RPMI8226 (cell line): ENCODE measurements at regions not wholly inside any gene's neighbourhood (a gene's known extent, or its start where the extent isn't known, plus 50 kb on each side); places are given as distances from the start of the nearest gene placed in this dataset.

Experiments
- DNase-seq: peaks from one replicate; pipeline ENCODE4 v3.0.0-alpha.2; 2015

DNA sequence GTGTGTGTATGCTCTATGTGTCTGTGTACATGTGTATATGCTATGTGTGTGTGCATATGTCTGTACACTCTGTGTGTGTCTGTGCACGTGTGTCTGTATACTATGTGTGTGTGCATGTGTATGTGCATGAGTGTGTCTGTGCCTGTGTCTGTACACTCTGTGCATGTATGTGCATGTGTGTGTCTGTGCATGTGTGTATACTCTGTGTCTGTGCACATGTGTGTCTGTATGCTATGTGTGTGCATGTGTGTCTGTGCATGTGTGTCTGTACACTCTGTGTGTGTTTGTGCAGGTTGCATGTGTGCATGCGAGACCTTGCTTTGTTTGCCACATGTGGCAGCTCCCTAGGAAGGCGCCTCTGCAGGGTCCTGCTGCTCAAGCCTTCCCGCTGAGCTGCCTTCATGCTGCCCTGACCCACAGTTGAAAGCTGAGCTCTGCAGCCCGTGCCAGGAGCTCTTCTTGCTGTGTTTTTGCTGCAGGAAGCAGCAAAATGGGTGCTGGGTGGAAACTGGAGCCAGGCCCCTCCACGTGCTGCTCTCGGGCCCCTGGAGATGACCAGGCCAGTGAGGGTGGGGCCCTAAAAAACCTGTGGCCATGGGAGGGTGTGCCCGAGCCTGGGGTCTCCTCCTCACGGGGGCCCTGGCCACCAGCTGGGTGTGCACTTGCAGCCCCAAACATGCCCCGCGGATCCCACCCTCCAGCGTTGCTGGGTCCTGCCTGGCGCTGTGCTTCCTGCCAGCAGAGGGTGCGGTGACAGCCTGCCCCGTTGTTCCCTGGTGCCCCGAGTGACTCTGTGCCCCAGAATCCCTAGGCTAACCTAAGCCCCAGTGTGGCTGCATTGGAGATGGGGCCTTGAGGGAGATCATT is 109.1 kb downstream of the DACT2 start:
- DNase-seq, result no peak

DNA sequence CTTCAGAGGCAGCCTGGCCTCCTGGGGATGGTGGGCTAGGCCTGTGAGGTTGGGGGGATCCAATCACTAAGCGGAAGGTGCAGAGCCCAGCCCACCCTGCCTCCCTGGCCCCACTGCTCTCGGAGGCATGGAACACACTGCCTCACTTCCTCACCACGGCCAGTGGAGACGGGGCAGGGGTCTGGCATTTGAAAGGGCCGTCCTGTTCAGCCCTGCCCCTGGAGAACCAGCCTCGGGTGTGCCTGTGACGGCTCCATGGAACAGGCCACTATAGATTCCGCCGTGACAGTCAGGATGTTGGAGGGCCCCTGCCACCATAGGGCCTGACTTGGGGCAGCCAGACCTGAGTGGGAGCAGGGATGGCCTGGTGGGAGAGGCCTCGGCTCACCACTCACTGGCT is 110.2 kb downstream of the DACT2 start:
- no peak for DNase-seq

GRCh38 chr6:168208854-168209253 is 110.7 kb downstream of the DACT2 start:
- no peak for DNase-seq

GRCh38 chr6:168208402-168208801 is 111.2 kb downstream of the DACT2 start:
- no peak for DNase-seq

GRCh38 chr6:168207421-168208175 is 112.0 kb downstream of the DACT2 start:
- DNase-seq, result no peak

DNA sequence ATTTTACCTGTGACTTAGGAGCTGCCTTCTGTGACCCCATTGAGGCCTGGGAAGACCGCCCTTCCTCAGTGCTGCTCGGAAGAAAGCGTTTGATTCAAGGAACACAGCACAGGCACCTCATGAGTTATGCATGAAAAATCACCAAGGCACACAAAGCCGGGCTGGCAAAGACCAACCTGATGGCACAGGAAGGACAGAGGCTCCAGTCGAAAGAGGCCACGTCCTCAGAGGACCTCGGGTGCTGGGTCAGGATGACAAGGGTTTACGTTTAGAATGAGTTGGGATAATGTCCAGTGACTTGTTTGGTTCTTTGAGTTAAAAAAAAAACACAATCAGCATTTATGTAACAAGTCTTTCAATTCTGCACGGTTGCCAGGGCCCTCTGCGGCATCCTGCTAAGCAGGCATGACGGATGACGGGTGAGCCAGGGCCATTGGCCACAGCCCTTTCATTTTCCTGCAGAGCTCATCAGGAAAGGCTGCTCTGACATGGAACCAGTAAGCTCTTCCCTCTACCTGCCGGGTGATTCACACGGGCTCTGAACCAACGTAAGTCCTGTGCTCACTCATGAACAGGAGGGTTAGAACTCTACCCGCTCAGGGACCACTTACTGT is 112.8 kb downstream of the DACT2 start:
- DNase-seq, result no peak

- DNase-seq, result no peak
These were observed 113.4 kb downstream of the DACT2 start for GRCh38 chr6:168206186-168206585.

DNA sequence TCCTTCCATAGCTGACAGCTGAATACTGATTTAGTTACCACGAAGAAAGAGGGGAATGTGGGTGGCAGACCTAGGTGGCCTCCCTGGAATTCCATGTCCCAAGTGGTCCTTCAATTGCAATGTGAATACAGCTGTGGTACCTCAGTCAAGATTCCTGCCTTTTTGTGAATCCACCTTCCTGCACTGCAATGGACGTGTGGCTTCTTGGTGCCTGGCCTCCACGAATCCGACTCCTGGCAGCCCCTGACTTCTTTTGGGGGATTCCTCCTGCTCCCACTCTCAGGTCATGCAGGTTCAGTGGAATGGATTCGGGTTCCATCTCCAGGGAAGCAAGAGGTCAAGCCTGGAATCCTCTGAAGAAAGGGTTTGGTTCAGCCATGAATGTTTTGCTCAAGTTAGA is 117.8 kb downstream of the DACT2 start:
- DNase-seq, result no peak

DNA sequence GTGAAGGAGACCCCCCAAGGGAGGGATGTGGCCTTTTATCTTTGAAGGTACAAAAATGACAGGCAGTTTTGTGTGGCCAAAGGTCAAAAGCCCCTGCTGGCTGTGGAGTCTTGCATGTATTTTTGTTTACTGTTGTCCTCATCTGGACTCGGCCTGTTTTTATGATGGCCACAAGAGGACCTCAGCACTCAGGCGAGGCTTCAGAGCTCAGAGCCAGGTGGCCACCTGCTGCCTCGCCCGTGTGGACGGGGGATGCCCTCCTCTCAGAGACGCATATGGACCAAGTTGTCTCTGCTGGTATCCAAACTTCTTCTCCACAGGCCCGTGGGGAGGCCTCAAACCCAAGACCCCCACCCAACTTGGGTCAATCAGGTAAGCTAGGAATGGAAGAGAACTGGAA is 118.2 kb downstream of the DACT2 start:
- no peak for DNase-seq

DNA sequence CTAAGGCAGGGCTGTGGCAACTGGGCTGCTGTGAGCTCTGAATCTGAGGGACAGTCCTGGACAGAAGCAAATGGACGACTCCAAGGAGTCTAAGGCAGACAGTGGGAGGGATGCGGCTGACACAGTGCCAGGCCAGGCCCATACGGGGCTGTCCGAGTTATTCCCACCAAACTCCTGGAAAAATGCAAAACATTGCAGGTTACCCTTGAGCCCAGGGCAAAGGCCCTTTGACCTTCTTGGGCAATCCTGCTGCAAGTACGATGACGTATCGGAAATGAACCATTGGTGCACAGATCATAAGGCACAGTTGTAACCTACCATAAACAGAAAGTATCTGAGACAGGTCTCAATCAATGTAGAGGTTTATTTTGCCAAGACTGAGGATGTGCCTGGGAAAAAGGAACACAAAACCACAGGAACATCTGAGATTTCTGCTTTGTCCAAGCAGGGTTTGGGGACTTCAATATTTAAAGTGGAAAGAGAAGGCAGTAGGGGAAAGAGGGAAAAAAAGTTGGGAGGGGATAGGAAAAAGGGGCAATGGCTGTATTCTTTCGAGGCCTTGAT is 118.9 kb downstream of the DACT2 start:
- no peak for DNase-seq

DNA sequence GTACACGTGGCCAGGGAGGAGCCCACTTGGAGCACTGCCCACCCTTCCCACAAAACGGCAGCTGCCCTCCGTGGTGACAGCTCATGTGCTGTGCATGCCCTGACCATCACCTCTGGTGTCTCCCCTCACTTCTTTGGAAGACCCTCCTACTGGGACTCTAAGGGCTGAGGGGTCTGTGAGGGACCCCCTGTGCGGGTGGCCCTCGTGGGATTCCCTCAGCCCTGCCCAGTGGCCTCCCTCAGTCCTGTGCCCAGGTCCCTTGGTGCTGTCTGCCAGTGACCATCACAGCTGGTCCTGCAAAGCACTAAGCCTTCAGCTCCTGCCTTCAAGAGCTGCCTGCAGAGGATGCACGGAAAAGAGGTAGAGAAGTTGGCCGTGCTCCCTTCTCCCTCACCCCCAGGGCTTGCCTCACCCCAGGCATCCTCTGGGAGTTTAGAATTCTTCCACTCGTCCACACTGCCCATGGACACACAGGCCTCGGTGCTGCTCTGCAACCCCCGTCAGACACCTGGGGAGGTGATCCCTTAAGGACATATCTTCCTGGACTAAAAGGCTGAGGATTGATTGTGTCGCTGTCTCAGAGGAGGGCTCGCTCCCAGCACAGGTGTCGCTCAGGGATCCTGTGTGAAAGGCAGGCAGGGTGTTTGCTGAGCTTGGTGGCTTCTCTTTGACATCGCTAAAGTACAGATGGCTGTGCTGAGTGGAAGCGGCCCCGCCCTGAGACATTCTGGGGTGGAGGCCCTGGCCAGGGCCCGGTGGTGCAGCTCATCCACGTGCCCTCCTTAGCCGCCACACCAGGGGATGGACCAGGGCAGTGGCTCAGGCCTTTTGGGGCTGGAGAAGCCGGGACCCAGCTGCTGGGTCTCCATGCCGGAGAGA is 119.5 kb upstream of the FRMD1 start:
- DNase-seq, result peak; percentile 83

DNA sequence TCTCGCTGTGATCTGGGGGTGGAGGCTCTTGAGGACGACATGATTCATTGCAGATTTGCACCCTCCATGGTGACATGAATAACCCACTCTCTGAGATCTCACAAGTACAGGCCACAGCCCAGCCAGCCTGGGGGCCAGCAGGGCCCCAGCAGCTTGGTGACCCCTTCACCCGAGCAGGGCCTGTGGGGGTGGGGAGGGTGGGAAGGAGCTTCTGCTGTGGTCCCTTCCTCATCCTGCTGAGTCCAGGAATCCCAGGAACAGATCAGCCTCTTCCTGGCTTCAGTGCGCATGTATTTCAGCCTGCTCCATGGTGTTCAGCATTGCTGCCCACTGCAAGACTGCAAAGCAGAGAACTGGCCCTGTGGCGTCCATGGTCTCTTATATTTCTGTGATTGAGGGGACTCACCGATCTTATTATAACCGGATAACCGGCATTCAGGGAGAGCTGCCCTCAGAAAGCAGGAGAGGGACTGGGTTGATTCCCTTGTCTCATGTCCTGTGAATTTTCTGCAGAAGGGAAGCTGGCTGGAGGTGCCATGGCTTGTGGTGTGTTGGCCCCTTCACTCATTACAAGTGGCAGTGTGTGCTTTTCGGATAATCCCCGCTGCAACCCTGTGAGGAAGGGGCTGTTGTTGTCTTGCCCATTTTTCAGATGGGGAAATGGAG is 118.8 kb upstream of the FRMD1 start:
- no peak for DNase-seq

GRCh38 chr6:168196881-168197635 is 118.0 kb upstream of the FRMD1 start:
- no peak for DNase-seq

DNA sequence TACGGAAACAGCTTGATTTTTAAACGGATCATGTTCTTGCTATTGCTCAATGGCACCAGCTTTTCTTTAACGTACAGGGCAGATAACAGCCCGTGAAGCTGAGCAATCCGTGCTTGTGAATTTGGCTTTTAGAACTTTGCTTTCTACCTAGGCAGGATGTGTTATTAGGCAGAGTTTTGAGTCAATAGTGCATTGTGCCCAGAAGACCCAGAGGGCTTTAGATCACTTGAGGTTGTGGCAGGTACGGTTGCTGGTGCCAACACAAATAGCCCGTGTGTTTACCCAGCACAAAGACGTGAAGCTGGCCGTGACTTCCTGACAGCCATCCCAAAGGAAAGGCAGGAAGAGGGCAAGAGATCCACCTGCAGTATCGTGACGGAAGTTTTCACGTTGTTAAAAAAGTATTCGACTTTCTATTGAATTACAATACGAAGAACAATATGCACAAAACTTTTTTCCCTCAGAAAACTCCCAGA is 117.4 kb upstream of the FRMD1 start:
- no peak for DNase-seq

DNA sequence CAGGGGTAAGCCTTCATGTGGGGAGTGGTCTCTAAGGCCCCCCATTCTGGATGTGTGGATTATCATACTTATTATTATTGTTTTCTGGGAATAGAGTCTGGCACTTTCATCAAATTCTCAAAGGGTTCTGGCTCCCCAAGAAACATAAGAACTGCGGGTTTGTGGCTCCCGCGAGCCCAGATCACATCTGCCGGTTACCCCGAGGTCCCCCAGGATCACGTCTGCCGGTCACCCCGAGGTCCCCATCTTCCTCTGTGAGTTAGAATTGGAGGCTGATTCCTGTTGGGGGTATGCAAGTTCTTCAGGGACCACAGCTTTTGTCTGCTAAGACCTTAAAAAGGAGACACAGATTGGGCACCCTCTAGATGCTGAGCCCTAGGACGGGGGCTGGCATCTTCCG is 116.7 kb upstream of the FRMD1 start:
- no peak for DNase-seq

DNA sequence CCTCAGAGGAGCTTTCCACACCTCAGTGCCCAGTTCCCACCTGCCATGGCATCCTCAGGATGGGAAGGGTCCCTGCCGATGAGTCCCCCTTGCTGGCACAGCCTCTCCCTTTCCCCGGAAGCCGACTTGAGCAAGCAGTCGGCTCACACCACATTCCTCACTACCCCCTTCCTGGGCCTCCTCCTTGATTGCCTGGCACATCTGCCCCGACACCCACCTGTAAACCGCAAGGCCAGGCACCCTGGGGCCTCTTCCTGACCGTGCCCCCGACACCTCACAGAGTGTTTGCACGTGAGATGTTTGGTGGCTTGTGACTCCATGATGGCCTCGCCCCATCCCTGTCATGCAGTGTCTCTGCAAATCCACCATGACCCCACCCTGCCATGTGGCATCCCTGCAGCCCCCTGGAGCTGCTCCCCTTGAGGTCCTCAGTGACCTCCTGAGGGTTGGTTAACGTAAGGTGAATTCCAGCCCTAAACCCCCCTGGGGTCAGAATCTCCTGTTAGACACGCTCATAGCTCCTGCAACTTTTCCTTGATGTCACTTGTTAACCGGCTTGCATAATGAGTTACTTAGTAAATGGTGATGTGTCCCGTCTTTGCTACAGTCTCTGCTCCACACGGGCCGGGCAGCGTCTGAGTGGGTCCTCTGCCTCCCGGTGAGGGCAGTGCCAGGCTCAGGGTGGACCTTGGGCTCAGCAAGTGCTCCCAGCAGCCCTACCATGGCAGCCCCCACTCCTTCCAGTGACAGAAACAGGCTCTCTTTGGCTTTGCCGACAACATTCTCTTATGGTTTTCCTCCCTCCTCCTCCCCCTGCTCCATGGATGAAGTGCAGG is 115.9 kb upstream of the FRMD1 start:
- DNase-seq, result no peak

- no peak for DNase-seq
These were observed 115.1 kb upstream of the FRMD1 start for GRCh38 chr6:168193816-168194721.

DNA sequence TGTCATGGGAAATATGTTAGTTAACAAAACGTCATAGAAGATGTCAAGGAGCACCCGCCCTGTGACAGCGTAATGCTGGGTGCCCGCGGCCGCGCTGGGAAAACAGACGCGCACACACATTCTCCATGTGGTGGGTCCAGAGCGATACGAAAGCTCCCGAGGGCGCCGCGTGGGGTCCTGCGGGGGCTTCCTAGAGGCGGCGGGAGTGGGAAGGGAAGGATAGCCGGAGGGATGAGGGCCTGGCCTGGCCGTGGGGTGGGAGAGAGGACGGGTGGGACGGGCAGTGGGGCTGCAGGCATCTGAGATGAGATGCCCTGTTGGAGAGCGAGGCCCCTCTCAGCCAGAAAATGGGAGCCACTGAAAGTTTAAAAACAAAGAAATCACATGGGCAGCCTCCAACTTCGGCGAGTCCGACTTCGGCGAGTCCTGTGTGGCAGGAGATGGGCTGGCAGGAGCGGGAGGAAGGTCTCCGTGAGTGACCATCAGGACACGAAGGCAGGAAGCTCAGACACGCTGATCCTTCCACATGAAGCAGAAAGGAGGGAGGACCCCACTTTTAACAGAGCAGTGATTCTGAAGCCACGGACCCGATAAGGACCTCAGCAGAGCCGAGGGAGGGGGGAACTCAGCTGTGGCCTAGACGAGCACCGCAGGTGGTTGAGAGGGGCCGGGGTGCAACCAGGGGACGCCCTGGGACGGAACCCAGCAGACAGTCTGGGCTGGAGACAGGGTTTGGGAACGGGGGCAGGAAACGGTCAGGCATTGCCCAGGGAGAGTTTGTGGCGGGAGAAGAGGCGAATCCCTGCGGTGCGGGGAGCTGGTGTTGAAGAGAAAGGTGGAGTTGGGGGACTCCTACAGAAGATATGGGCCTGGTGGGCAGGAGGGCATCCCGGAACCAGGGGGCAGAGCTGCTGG is 114.1 kb upstream of the FRMD1 start:
- no peak for DNase-seq
